ENCODE measurements at regions not wholly inside any gene's neighbourhood (a gene's known extent, or its start where the extent isn't known, plus 50 kb on each side); places are given as distances from the start of the nearest gene placed in this dataset.
A peak's percentile ranks its signal among the peaks of the same experiment; 100 is the strongest.

- no peak for DNase-seq
These were observed 651.3 kb downstream of the PTPRC start for GRCh38 chr1:199290186-199290585.

GRCh38 chr1:199291022-199291740 is 652.3 kb downstream of the PTPRC start:
- DNase-seq = no peak

- no peak for DNase-seq
These were observed 654.1 kb downstream of the PTPRC start for GRCh38 chr1:199292896-199293295.

- peak; percentile 17 for DNase-seq
These were observed 656.3 kb downstream of the PTPRC start for GRCh38 chr1:199295107-199295506.

- DNase-seq = no peak
These were observed 658.3 kb downstream of the PTPRC start for GRCh38 chr1:199297174-199297573.

GRCh38 chr1:199297887-199298286 is 659.0 kb downstream of the PTPRC start:
- no peak for DNase-seq

- no peak for DNase-seq
These were observed 660.0 kb downstream of the PTPRC start for GRCh38 chr1:199298825-199299224.

- DNase-seq = no peak
These were observed 662.8 kb downstream of the PTPRC start for GRCh38 chr1:199301472-199302217.

- no peak for DNase-seq
These were observed 663.7 kb downstream of the PTPRC start for GRCh38 chr1:199302554-199302953.

GRCh38 chr1:199303035-199303434 is 664.2 kb downstream of the PTPRC start:
- DNase-seq = no peak

- DNase-seq = no peak
These were observed 666.2 kb downstream of the PTPRC start for GRCh38 chr1:199305053-199305452.

GRCh38 chr1:199307496-199308264 is 668.8 kb downstream of the PTPRC start:
- DNase-seq = no peak

GRCh38 chr1:199308349-199308846 is 669.6 kb downstream of the PTPRC start:
- DNase-seq = no peak

- DNase-seq = no peak
These were observed 671.9 kb downstream of the PTPRC start for GRCh38 chr1:199310708-199311107.

GRCh38 chr1:199311478-199312262 is 672.8 kb downstream of the PTPRC start:
- DNase-seq = no peak

GRCh38 chr1:199312626-199313025 is 673.8 kb downstream of the PTPRC start:
- DNase-seq = no peak

- DNase-seq = no peak
These were observed 674.6 kb downstream of the PTPRC start for GRCh38 chr1:199313444-199313843.

GRCh38 chr1:199319341-199319740 is 680.5 kb downstream of the PTPRC start:
- no peak for DNase-seq

GRCh38 chr1:199322278-199322677 is 683.4 kb downstream of the PTPRC start:
- no peak for DNase-seq

GRCh38 chr1:199333180-199333579 is 694.3 kb upstream of the NR5A2 start:
- no peak for DNase-seq

- no peak for DNase-seq
These were observed 692.0 kb upstream of the NR5A2 start for GRCh38 chr1:199335496-199335895.

Data from tongue (tissue), 1 donor.